ENCODE measurements at regions not wholly inside any gene's neighbourhood (a gene's known extent, or its start where the extent isn't known, plus 50 kb on each side); places are given as distances from the start of the nearest gene placed in this dataset.

DNA sequence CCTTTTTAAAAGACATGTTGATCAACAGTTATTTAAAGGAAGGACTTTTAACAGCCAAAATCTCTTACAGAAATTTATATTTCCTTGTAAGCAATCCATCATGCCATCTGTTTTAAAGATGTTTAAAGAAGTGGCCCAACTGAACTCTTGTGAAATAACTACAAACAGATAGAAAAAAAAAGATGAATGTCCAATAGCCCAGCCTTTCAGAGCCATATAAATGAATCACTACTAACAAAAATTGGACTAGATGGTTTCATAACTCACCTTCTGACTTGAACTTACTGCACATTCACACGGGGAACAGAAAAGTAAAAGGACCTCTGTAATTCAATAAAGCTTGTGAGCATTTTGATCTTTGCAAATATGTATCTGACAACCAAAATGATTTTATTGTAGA lies 319.0 kb upstream of the CHAC2 start:
- TF ChIP-seq, protein P1, sequence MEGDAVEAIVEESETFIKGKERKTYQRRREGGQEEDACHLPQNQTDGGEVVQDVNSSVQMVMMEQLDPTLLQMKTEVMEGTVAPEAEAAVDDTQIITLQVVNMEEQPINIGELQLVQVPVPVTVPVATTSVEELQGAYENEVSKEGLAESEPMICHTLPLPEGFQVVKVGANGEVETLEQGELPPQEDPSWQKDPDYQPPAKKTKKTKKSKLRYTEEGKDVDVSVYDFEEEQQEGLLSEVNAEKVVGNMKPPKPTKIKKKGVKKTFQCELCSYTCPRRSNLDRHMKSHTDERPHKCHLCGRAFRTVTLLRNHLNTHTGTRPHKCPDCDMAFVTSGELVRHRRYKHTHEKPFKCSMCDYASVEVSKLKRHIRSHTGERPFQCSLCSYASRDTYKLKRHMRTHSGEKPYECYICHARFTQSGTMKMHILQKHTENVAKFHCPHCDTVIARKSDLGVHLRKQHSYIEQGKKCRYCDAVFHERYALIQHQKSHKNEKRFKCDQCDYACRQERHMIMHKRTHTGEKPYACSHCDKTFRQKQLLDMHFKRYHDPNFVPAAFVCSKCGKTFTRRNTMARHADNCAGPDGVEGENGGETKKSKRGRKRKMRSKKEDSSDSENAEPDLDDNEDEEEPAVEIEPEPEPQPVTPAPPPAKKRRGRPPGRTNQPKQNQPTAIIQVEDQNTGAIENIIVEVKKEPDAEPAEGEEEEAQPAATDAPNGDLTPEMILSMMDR (IDR thresholded peaks at IDR 0.05): no peak
- TF ChIP-seq POLR2A (IDR thresholded peaks at IDR 0.05): no peak
- no peak for TF ChIP-seq POLR2AphosphoS5 (IDR thresholded peaks at IDR 0.05)

Measured in suprapubic skin (tissue), 4 donors.